ENCODE measurements at regions not wholly inside any gene's neighbourhood (a gene's known extent, or its start where the extent isn't known, plus 50 kb on each side); places are given as distances from the start of the nearest gene placed in this dataset.

DNA sequence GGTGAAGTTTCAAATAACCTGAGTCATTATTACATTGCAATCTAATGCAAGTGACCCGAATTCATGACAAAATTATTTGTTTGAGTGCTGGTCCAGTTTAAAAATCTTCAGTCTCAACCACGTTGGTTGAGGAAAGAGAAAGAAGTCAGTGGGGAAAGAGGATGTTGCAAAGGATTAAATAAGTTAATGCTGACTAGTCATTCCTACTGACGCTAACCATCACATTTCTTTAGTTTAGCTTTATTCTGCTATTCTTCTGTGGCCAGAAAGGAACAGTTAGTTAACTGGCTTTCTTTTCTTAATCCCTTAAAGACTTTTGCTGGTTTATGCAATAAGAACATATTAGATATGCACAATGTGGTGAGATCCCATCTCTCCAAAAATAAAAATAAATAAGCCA is 143.8 kb upstream of the FAM83B start:
- Histone ChIP-seq H3K4me3 (no peak overlapping the region), H3K4me1 (ENCODE audit: low read depth) (no peaks in the 10 kb centered on the region), H3K9me3 (no peaks in the 10 kb centered on the region), H3K36me3 (ENCODE audit: low read depth) (no peaks in the 10 kb centered on the region)
- TF ChIP-seq, protein P1, sequence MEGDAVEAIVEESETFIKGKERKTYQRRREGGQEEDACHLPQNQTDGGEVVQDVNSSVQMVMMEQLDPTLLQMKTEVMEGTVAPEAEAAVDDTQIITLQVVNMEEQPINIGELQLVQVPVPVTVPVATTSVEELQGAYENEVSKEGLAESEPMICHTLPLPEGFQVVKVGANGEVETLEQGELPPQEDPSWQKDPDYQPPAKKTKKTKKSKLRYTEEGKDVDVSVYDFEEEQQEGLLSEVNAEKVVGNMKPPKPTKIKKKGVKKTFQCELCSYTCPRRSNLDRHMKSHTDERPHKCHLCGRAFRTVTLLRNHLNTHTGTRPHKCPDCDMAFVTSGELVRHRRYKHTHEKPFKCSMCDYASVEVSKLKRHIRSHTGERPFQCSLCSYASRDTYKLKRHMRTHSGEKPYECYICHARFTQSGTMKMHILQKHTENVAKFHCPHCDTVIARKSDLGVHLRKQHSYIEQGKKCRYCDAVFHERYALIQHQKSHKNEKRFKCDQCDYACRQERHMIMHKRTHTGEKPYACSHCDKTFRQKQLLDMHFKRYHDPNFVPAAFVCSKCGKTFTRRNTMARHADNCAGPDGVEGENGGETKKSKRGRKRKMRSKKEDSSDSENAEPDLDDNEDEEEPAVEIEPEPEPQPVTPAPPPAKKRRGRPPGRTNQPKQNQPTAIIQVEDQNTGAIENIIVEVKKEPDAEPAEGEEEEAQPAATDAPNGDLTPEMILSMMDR (IDR thresholded peaks at IDR 0.05): no peak
- DNase-seq (no peak), ATAC-seq (no peak)
- intact Hi-C loops (cut with DNase I, micrococcal nuclease): no loop called here

DNA sequence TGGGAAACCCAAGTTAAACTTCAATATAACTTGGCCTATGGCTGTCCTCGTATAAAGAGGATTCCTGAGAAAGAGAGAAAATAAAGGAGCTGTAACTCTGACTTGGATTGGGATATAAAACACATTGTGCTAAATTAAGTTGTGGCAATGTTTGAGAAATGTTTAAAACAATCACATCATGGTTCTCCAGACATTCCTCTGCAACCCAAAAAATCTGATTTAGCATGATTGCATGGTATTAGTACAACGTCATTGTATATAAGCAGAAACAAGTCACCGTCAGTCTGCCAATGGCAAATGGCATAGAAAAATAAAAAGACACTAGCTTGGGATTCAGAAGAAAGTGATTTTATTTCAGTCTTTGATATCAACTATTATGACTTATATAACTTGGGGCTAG is 140.2 kb upstream of the FAM83B start:
- intact Hi-C loops (cut with DNase I, micrococcal nuclease): no loop called here

DNA sequence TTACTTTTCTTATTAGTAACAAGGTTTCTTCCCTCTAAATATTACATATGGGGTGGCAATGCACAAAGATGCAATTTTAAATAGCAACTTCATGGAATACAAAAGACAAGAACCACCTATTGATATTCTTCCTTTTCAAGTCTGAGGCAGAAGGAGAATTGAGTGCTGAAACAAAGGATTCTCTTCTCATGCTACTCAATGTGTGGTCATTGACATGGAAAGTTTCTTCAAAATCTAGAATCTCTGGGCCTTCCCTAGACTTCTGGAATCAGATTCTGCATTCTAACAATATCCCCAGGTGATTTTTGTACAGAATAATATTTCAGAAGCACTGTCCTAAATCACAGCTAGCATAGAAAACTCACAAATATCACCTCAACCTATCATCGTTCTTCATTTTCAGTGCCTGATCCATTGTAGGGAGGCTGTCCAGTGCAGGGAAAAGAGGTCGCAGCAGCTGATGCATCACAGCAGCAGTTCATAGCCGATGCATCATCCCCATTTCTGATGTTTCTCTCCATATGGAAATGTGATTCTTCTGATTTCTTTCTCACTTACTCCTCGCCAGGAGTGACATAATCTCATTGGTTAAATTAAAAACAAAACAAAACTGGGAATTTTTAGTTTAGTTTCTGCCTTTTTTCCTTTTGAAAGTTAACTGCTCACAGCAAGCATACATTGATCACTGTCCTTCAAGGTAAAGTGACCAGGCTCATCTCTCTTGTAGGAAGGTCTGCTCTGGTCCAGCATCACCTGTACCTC is 139.5 kb upstream of the FAM83B start:
- ATAC-seq (no peak), DNase-seq (no peak)
- Histone ChIP-seq H3K9me3 (no peaks in the 10 kb centered on the region), H3K4me3 (no peak overlapping the region), H3K4me1 (ENCODE audit: low read depth) (no peaks in the 10 kb centered on the region), H3K36me3 (ENCODE audit: low read depth) (no peaks in the 10 kb centered on the region)
- TF ChIP-seq, protein P1 (IDR thresholded peaks at IDR 0.05): no peak
- intact Hi-C loops (cut with DNase I, micrococcal nuclease): no loop called here

More for the DNA sequence above, 140.2 kb upstream of the FAM83B start:
- Histone ChIP-seq H3K9me3 (no peaks in the 10 kb centered on the region), H3K4me3 (no peak overlapping the region), H3K4me1 (ENCODE audit: low read depth) (no peaks in the 10 kb centered on the region), H3K36me3 (ENCODE audit: low read depth) (no peaks in the 10 kb centered on the region)
- DNase-seq (no peak), ATAC-seq (no peak)
- TF ChIP-seq, protein P1 (IDR thresholded peaks at IDR 0.05): no peak

DNA sequence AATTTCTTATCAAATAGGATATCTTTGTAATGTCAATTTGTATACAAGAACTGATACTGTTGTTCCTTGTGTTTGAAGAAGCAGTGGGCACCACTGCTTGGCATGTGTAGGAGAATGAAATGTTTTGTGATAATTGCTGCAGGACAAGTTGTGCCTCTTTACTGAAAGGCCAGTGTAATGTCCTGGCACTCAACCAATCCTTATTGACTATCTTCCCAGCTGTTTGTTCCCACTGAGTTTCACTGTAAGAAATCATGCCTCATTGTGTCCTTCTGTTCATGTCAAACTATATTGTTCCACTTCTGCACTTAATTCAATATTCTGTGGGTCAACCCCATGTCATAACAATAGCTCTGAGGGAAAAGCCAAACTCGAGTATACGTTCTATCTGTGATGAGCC is 136.1 kb upstream of the FAM83B start:
- intact Hi-C loops (cut with DNase I, micrococcal nuclease): loop anchor here in 1 of 2 donors (10.0 kb wide), 1 partner anchor 354 kb away; no protein-coding TSS in a partner anchor
- no peak for ATAC-seq
- H3K36me3 ChIP-seq (ENCODE audit: low read depth): no peaks in the 10 kb centered on the region
- no peaks in the 10 kb centered on the region for H3K4me1 ChIP-seq (ENCODE audit: low read depth)
- no peak overlapping the region for H3K4me3 ChIP-seq
- TF ChIP-seq, protein P1 (IDR thresholded peaks at IDR 0.05): no peak
- no peaks in the 10 kb centered on the region for H3K9me3 ChIP-seq
- no peak for DNase-seq

DNA sequence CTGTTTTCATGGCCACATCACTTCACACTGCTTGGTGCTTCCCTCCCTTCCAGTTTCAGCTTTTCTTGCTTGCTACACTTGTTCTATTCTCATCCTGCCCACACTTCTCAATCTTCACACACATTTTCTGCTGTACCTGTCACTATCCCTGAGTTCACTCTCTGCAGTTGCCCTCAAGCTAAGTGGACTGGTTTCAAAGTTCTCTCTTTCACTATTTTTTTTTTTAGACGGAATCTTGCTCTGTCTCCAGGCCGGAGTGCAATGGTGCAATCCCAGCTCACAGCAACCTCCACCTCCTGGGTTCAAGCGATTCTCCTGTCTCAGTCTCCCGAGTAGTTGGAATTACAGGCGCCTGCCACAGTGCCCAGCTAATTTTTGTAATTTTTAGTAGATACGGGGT is 130.6 kb upstream of the FAM83B start:
- Histone ChIP-seq H3K4me3 (no peak overlapping the region), H3K4me1 (ENCODE audit: low read depth) (no peaks in the 10 kb centered on the region), H3K9me3 (no peaks in the 10 kb centered on the region), H3K36me3 (ENCODE audit: low read depth) (no peaks in the 10 kb centered on the region)
- TF ChIP-seq, protein P1 (IDR thresholded peaks at IDR 0.05): no peak
- intact Hi-C loops (cut with DNase I, micrococcal nuclease): loop anchor here in 1 of 2 donors (10.0 kb wide), 1 partner anchor 349 kb away; no protein-coding TSS in a partner anchor
- ATAC-seq (no peak), DNase-seq (no peak)

Data from mucosa of descending colon (tissue), 3 donors.